ENCODE measurements at regions not wholly inside any gene's neighbourhood (a gene's known extent, or its start where the extent isn't known, plus 50 kb on each side); places are given as distances from the start of the nearest gene placed in this dataset.
A peak's percentile ranks its signal among the peaks of the same experiment; 100 is the strongest.

DNA sequence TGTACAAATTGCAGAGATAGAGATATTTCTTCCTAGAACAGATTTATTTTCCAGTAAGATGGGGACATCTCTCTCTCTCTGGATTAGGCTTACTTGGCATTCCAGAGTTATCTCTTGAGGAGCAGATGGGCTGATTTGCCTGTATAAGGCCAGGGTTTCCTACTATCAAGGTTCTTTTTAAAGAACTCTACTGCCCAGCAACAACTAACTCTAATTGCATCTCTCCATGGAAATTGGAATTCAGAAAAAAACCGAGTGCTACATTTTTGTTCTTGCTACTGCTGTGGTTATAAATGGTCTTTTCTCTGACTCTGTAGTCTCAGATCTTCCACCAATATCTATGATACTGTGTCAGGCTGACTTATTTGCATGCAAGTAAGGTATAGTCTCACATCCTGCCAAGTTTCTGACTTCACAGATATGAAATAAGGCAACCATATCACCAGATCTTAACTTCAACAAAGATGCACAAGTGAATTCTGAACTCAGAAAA lies 161.1 kb downstream of the CRPPA start (continued):
- TF ChIP-seq, protein P1, sequence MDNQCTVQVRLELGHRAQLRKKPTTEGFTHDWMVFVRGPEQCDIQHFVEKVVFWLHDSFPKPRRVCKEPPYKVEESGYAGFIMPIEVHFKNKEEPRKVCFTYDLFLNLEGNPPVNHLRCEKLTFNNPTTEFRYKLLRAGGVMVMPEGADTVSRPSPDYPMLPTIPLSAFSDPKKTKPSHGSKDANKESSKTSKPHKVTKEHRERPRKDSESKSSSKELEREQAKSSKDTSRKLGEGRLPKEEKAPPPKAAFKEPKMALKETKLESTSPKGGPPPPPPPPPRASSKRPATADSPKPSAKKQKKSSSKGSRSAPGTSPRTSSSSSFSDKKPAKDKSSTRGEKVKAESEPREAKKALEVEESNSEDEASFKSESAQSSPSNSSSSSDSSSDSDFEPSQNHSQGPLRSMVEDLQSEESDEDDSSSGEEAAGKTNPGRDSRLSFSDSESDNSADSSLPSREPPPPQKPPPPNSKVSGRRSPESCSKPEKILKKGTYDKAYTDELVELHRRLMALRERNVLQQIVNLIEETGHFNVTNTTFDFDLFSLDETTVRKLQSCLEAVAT (IDR thresholded peaks at IDR 0.05): peak in 1 of 2 experiments; percentile 73; a peak in 3 of 4 replicates
- TF ChIP-seq RCOR1 (IDR thresholded peaks at IDR 0.05; ENCODE audit: borderline replicate concordance in 1 of 2, low read depth in 2 of 2, low read length in 2 of 2) (peak; percentile 43 to 92; a peak in 2 of 4 replicates), RB1 (IDR thresholded peaks at IDR 0.05; ENCODE audit: low read depth) (no peak), ZNF212 (CRISPR knock-in tag; IDR thresholded peaks at IDR 0.05) (no peak), SETDB1 (IDR thresholded peaks at IDR 0.05; ENCODE audit: low read length) (no peak), RUNX1 (IDR thresholded peaks at IDR 0.05; ENCODE audit: low read depth) (no peak), HDAC6 (IDR thresholded peaks at IDR 0.05; ENCODE audit: low read depth, low read length) (no peak), NFRKB (IDR thresholded peaks at IDR 0.05; ENCODE audit: low read depth) (no peak; the same call in 1 of the 2 replicates), SPI1 (IDR thresholded peaks at IDR 0.05; ENCODE audit: borderline replicate concordance, low read depth, low read length) (no peak), KDM1A (IDR thresholded peaks at IDR 0.05) (peak; percentile 89 to 90), ZNF445 (CRISPR knock-in tag; IDR thresholded peaks at IDR 0.05; ENCODE audit: low read depth) (no peak), RBM34 (IDR thresholded peaks at IDR 0.05; ENCODE audit: borderline replicate concordance, insufficient read depth, low read length) (no peak), ZNF695 (CRISPR knock-in tag; IDR thresholded peaks at IDR 0.05) (no peak), RFX7 (CRISPR knock-in tag; IDR thresholded peaks at IDR 0.05) (no peak), ZBTB17 (CRISPR knock-in tag; IDR thresholded peaks at IDR 0.05) (no peak), CREB1 (IDR thresholded peaks at IDR 0.05) (no peak), CREB1 (CRISPR knock-in tag; IDR thresholded peaks at IDR 0.05) (no peak), ZFP1 (CRISPR knock-in tag; IDR thresholded peaks at IDR 0.05) (no peak), ZNF24 (IDR thresholded peaks at IDR 0.05) (0 out of 2 replicates have a peak, but pooled peaks have one; percentile 30), NCOA1 (IDR thresholded peaks at IDR 0.05; ENCODE audit: low read depth) (peak; percentile 31; the same call in 1 of the 2 replicates)
- TF ChIP-seq, protein P2, sequence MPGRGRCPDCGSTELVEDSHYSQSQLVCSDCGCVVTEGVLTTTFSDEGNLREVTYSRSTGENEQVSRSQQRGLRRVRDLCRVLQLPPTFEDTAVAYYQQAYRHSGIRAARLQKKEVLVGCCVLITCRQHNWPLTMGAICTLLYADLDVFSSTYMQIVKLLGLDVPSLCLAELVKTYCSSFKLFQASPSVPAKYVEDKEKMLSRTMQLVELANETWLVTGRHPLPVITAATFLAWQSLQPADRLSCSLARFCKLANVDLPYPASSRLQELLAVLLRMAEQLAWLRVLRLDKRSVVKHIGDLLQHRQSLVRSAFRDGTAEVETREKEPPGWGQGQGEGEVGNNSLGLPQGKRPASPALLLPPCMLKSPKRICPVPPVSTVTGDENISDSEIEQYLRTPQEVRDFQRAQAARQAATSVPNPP (IDR thresholded peaks at IDR 0.05; ENCODE audit: borderline replicate concordance, insufficient read depth, insufficient read length): no peak
- TF ChIP-seq, protein P3, sequence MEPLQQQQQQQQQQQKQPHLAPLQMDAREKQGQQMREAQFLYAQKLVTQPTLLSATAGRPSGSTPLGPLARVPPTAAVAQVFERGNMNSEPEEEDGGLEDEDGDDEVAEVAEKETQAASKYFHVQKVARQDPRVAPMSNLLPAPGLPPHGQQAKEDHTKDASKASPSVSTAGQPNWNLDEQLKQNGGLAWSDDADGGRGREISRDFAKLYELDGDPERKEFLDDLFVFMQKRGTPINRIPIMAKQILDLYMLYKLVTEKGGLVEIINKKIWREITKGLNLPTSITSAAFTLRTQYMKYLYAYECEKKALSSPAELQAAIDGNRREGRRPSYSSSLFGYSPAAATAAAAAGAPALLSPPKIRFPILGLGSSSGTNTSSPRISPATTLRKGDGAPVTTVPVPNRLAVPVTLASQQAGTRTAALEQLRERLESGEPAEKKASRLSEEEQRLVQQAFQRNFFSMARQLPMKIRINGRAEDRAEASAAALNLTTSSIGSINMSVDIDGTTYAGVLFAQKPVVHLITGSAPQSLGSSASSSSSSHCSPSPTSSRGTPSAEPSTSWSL (CRISPR knock-in tag; IDR thresholded peaks at IDR 0.05; ENCODE audit: borderline replicate concordance): no peak
- TF ChIP-seq, protein P4, sequence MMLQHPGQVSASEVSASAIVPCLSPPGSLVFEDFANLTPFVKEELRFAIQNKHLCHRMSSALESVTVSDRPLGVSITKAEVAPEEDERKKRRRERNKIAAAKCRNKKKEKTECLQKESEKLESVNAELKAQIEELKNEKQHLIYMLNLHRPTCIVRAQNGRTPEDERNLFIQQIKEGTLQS (IDR thresholded peaks at IDR 0.05): no peak
- TF ChIP-seq, protein P4 (CRISPR knock-in tag; conservative IDR thresholded peaks at IDR 0.05): no peak
- TF ChIP-seq, protein P5, sequence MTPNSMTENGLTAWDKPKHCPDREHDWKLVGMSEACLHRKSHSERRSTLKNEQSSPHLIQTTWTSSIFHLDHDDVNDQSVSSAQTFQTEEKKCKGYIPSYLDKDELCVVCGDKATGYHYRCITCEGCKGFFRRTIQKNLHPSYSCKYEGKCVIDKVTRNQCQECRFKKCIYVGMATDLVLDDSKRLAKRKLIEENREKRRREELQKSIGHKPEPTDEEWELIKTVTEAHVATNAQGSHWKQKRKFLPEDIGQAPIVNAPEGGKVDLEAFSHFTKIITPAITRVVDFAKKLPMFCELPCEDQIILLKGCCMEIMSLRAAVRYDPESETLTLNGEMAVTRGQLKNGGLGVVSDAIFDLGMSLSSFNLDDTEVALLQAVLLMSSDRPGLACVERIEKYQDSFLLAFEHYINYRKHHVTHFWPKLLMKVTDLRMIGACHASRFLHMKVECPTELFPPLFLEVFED (CRISPR knock-in tag; conservative IDR thresholded peaks at IDR 0.05): no peak
